ENCODE measurements at regions not wholly inside any gene's neighbourhood (a gene's known extent, or its start where the extent isn't known, plus 50 kb on each side); places are given as distances from the start of the nearest gene placed in this dataset.

- no peak for TF ChIP-seq EZH2 (optimal IDR thresholded peaks at IDR 0.05; ENCODE audit: low read depth, low read length)
- no peak for TF ChIP-seq CTCF (IDR thresholded peaks at IDR 0.05; ENCODE audit: low read length)
- no peak for TF ChIP-seq EZH2phosphoT487 (IDR thresholded peaks at IDR 0.05; ENCODE audit: low read length)
These were observed 171.1 kb upstream of the JARID2 start for GRCh38 chr6:15074806-15075205.

All from MM.1S (cell line).